H9 (cell line): ENCODE measurements at regions not wholly inside any gene's neighbourhood (a gene's known extent, or its start where the extent isn't known, plus 50 kb on each side); places are given as distances from the start of the nearest gene placed in this dataset.

Experiments used
- DNase-seq: peaks from one replicate; pipeline ENCODE4 v3.0.0-alpha.2; 2017
- H2AFZ ChIP-seq: one replicate; pipeline ENCODE4 v1.6.1; 2013; ENCODE audit warnings: mild to moderate bottlenecking, low read length, control low read depth, moderate library complexity
- H2AK5ac ChIP-seq: 2 replicates; pipeline ENCODE4 v1.6.1; 2013; ENCODE audit warnings: low read length, control low read depth, mixed read lengths; ENCODE audit not compliant: insufficient read length
- H2BK120ac ChIP-seq: one replicate; pipeline ENCODE4 v1.6.1; 2013; ENCODE audit warnings: low read depth, mild to moderate bottlenecking, low read length, control low read depth, inconsistent platforms; ENCODE audit not compliant: poor library complexity, severe bottlenecking
- H2BK12ac ChIP-seq: 2 replicates; pipeline ENCODE4 v1.6.1; 2013; ENCODE audit warnings: low read length, control low read depth, mixed read lengths, low read depth; ENCODE audit not compliant: insufficient read length
- H2BK15ac ChIP-seq: 2 replicates; pipeline ENCODE4 v1.6.1; 2013; ENCODE audit warnings: low read depth, low read length, control low read depth
- H2BK20ac ChIP-seq: one replicate; pipeline ENCODE4 v1.6.1; 2013; ENCODE audit warnings: low read depth, mild to moderate bottlenecking, low read length, control low read depth, inconsistent platforms; ENCODE audit not compliant: poor library complexity, severe bottlenecking
- H2BK5ac ChIP-seq: 2 replicates; pipeline ENCODE4 v1.6.1; 2013; ENCODE audit warnings: low read length, control low read depth, mixed read lengths; ENCODE audit not compliant: insufficient read length
- H3K14ac ChIP-seq: 2 replicates; pipeline ENCODE4 v1.6.1; 2013; ENCODE audit warnings: low read length, control low read depth; ENCODE audit not compliant: insufficient read depth
- H3K18ac ChIP-seq: 2 replicates; pipeline ENCODE4 v1.6.1; 2013; ENCODE audit warnings: low read depth, mild to moderate bottlenecking, mixed read lengths, low read length, control low read depth; ENCODE audit not compliant: insufficient read length
- H3K23ac ChIP-seq: 2 replicates; pipeline ENCODE4 v1.6.1; 2013; ENCODE audit warnings: low read length, control low read depth, mixed read lengths, low read depth; ENCODE audit not compliant: insufficient read length
- H3K23me2 ChIP-seq: 2 replicates; pipeline ENCODE4 v1.6.1; 2013; ENCODE audit warnings: low read depth, mild to moderate bottlenecking, mixed read lengths, low read length, control low read depth; ENCODE audit not compliant: insufficient read length, poor library complexity, severe bottlenecking
- H3K27ac ChIP-seq: 2 replicates; pipeline ENCODE4 v1.5.1; 2013; ENCODE audit warnings: low read length, control low read depth, mixed read lengths, low read depth; ENCODE audit not compliant: insufficient read length
- H3K27me3 ChIP-seq: 2 replicates; pipeline ENCODE4 v1.6.1; 2013; ENCODE audit warnings: low read length, control low read depth, inconsistent platforms; ENCODE audit not compliant: insufficient read depth
- H3K4ac ChIP-seq: 2 replicates; pipeline ENCODE4 v1.6.1; 2013; ENCODE audit warnings: low read depth, mild to moderate bottlenecking, control low read depth, inconsistent platforms, low read length, moderate library complexity
- H3K4me1 ChIP-seq: 2 replicates; pipeline ENCODE4 v1.6.1; 2013; ENCODE audit warnings: low read length, control low read depth, inconsistent platforms; ENCODE audit not compliant: insufficient read depth
- H3K4me2 ChIP-seq: 2 replicates; pipeline ENCODE4 v1.6.1; 2013; ENCODE audit warnings: low read length, control low read depth, mixed read lengths; ENCODE audit not compliant: insufficient read length, insufficient read depth
- H3K56ac ChIP-seq: 2 replicates; pipeline ENCODE4 v1.6.1; 2013; ENCODE audit warnings: low read depth, mild to moderate bottlenecking, mixed read lengths, low read length, control low read depth; ENCODE audit not compliant: insufficient read length
- H3K79me1 ChIP-seq: 2 replicates; pipeline ENCODE4 v1.6.1; 2013; ENCODE audit warnings: low read depth, mild to moderate bottlenecking, moderate library complexity, low read length, control low read depth, inconsistent platforms; ENCODE audit not compliant: insufficient read depth, poor library complexity, severe bottlenecking
- H3K79me2 ChIP-seq: 2 replicates; pipeline ENCODE4 v1.6.1; 2013; ENCODE audit warnings: low read length, control low read depth, inconsistent platforms; ENCODE audit not compliant: insufficient read depth
- H3K9ac ChIP-seq: 2 replicates; pipeline ENCODE4 v1.6.1; 2013; ENCODE audit warnings: low read length, control low read depth, mixed read lengths; ENCODE audit not compliant: insufficient read length; ENCODE audit errors: extremely low read depth
- H3K9me3 ChIP-seq: one replicate; pipeline ENCODE4 v1.6.1; 2013; ENCODE audit warnings: low read depth, low read length, inconsistent platforms; ENCODE audit not compliant: control insufficient read depth
- H3T11ph ChIP-seq: one replicate; pipeline ENCODE4 v1.6.1; 2013; ENCODE audit warnings: mild to moderate bottlenecking, low read length, control low read depth, inconsistent platforms
- H4K20me1 ChIP-seq: one replicate; pipeline ENCODE4 v1.6.1; 2013; ENCODE audit not compliant: control insufficient read depth, insufficient read length, insufficient read depth
- H4K5ac ChIP-seq: 2 replicates; pipeline ENCODE4 v1.6.1; 2013; ENCODE audit warnings: low read depth, mild to moderate bottlenecking, mixed read lengths, low read length, control low read depth; ENCODE audit not compliant: insufficient read length
- H4K8ac ChIP-seq: replicated peaks from 2 replicates; pipeline ENCODE4 v1.6.1; 2013; ENCODE audit warnings: low read length, control low read depth, mixed read lengths, low read depth; ENCODE audit not compliant: insufficient read length
- H4K91ac ChIP-seq: 2 replicates; pipeline ENCODE4 v1.6.1; 2013; ENCODE audit warnings: low read depth, mild to moderate bottlenecking, moderate library complexity, mixed read lengths, low read length, control low read depth; ENCODE audit not compliant: insufficient read length
- H3K27ac Mint-ChIP-seq, 3 experiments: 2 replicates in 2 of 3; 3 replicates in 1 of 3; pipeline ENCODE4 v1.8.0; 2020 to 2021; ENCODE audit warnings: mixed read lengths in 3 of 3, mild to moderate bottlenecking in 1 of 3, moderate library complexity in 1 of 3
- H3K27me3 Mint-ChIP-seq: 2 replicates; pipeline ENCODE4 v1.8.0; 2021; ENCODE audit warnings: low read depth, mild to moderate bottlenecking, moderate library complexity, mixed read lengths
- H3K36me3 Mint-ChIP-seq, 3 experiments: 2 replicates in 2 of 3; 3 replicates in 1 of 3; pipeline ENCODE4 v1.8.0; 2020 to 2021; ENCODE audit warnings: low read depth in 3 of 3, mixed read lengths in 3 of 3; ENCODE audit not compliant: insufficient read depth in 1 of 3
- H3K4me1 Mint-ChIP-seq, 2 experiments: 2 replicates each; pipeline ENCODE4 v1.8.0; 2020; ENCODE audit warnings: mixed read lengths in 2 of 2
- H3K4me3 Mint-ChIP-seq, 2 experiments: 2 replicates in 1 of 2; 3 replicates in 1 of 2; pipeline ENCODE4 v1.8.0; 2020 to 2021; ENCODE audit warnings: mild to moderate bottlenecking in 2 of 2, mixed read lengths in 2 of 2, moderate library complexity in 1 of 2
- H3K9me3 Mint-ChIP-seq, 2 experiments: 2 replicates in 1 of 2; 3 replicates in 1 of 2; pipeline ENCODE4 v1.8.0; 2020; ENCODE audit warnings: mild to moderate bottlenecking in 2 of 2, mixed read lengths in 2 of 2, moderate library complexity in 1 of 2
- WGBS: extraction: QIAGEN DNeasy Blood & Tissue Kit; methylation state at CpG from one replicate; pipeline ENCODE4 v1.1.7; 2013; ENCODE audit warnings: missing lambda C conversion rate, low lambda C conversion rate, mixed read lengths; ENCODE audit not compliant: insufficient read length; ENCODE audit errors: extremely low coverage; 5-methylcytosine and 5-hydroxymethylcytosine counted together
- TF ChIP-seq, protein P1 (sequence below): fragments of 200-600 bp; sonication (generic); conservative IDR thresholded peaks from 3 replicates; pipeline ENCODE4 v1.8.0; 2021; ENCODE audit warnings: antibody characterized with exemption, mild to moderate bottlenecking

DNA sequence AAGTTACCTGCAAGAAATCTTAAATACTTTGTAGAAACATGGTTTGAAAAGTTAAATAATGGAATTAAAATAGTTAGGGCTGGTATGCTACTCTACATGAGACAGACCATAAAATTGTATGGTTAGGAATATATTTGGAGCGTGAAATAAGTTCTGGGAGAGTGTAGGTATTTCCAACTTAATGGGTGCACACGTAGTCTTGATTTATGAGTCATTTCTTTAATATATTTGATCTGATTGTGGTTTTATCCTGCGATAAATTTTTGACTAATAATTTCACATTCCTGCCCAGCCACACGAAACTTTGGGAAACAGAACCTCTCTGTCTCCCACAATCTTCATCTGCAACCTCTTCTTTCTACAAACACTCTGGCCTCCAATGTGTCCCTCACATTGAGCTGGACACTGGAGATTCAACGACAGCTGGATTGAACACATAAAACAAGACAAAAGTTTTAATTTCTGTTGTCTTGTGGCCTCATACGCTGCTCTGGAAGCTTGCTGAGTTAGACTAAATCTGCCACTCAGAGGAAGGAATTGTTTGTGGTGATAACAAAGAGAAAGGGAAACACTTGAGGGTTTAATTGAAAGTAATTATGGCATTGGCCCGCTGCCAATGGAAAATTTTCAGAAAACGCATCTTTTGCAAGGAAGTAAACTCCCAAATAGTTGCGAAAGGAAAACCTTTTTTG, 201.8 kb upstream of the ZNF608 start:
- H3K9me3 ChIP-seq, result no peaks in the 10 kb centered on the region
- no peaks in the 10 kb centered on the region for H3K27me3 ChIP-seq
- no peak overlapping the region for H3K18ac ChIP-seq
- H2AK5ac ChIP-seq, result no peak overlapping the region
- H3K36me3 Mint-ChIP-seq, result peaks cover 0 to 10% (median 0%) of the 10 kb centered on the region in 3 experiments; a peak in 1 of 7 replicates
- no peak overlapping the region for H4K91ac ChIP-seq
- peaks cover 3% of the 10 kb centered on the region; the same call in 1 of the 2 replicates for H3K4me1 ChIP-seq
- H3K4me2 ChIP-seq, result no peak overlapping the region
- no peak overlapping the region for H3K4ac ChIP-seq
- no peaks in the 10 kb centered on the region for H3K79me2 ChIP-seq
- H2BK12ac ChIP-seq, result no peak overlapping the region
- H3K4me3 Mint-ChIP-seq, result no peak overlapping the region
- H3K4me1 Mint-ChIP-seq, result peaks cover 25 to 27% of the 10 kb centered on the region in 2 experiments
- H3K27ac ChIP-seq, result no peak overlapping the region
- TF ChIP-seq, protein P1, sequence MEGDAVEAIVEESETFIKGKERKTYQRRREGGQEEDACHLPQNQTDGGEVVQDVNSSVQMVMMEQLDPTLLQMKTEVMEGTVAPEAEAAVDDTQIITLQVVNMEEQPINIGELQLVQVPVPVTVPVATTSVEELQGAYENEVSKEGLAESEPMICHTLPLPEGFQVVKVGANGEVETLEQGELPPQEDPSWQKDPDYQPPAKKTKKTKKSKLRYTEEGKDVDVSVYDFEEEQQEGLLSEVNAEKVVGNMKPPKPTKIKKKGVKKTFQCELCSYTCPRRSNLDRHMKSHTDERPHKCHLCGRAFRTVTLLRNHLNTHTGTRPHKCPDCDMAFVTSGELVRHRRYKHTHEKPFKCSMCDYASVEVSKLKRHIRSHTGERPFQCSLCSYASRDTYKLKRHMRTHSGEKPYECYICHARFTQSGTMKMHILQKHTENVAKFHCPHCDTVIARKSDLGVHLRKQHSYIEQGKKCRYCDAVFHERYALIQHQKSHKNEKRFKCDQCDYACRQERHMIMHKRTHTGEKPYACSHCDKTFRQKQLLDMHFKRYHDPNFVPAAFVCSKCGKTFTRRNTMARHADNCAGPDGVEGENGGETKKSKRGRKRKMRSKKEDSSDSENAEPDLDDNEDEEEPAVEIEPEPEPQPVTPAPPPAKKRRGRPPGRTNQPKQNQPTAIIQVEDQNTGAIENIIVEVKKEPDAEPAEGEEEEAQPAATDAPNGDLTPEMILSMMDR, result no peak
- no peak overlapping the region for H2BK120ac ChIP-seq
- no peak overlapping the region for H4K8ac ChIP-seq
- H4K20me1 ChIP-seq, result no peaks in the 10 kb centered on the region
- WGBS, result 100% methylated on average over 1 of the region's 9 CpGs
- no peaks in the 10 kb centered on the region for H3K79me1 ChIP-seq
- no peaks in the 10 kb centered on the region; a peak in 1 of 5 replicates for H3K9me3 Mint-ChIP-seq
- H3K14ac ChIP-seq, result no peak overlapping the region
- no peak overlapping the region for H3T11ph ChIP-seq
- peak overlapping the region; percentile 9 to 43 (median 21); a peak in 4 of 7 replicates for H3K27ac Mint-ChIP-seq
- no peak overlapping the region for H2AFZ ChIP-seq
- no peak overlapping the region for H3K23ac ChIP-seq
- H3K56ac ChIP-seq, result no peak overlapping the region
- H2BK5ac ChIP-seq, result no peak overlapping the region
- H4K5ac ChIP-seq, result no peak overlapping the region
- H3K23me2 ChIP-seq, result no peaks in the 10 kb centered on the region
- no peak for DNase-seq
- no peak overlapping the region for H2BK15ac ChIP-seq
- no peak overlapping the region for H3K9ac ChIP-seq
- no peak overlapping the region for H2BK20ac ChIP-seq
- no peaks in the 10 kb centered on the region for H3K27me3 Mint-ChIP-seq
